T-cell (primary cell): ENCODE measurements at regions not wholly inside any gene's neighbourhood (a gene's known extent, or its start where the extent isn't known, plus 50 kb on each side); places are given as distances from the start of the nearest gene placed in this dataset.

Source experiments
- ATAC-seq, 4 experiments: fragments of 200-7000 bp in 3 of 4; fragments of 150-1000 bp in 1 of 4; cut with Tn5 transposase; replicated peaks in 1 of 4; 1 replicate in 3 of 4; 2 replicates in 1 of 4; pipeline ENCODE4 v1.10.0; 2021; ENCODE audit warnings: moderate library complexity in 3 of 4, mild to moderate bottlenecking in 2 of 4, moderate number of reproducible peaks in 1 of 4
- CTCF ChIA-PET, 2 donors: fragments of 300-600 bp; sonication (Branson Sonifier 250); formaldehyde crosslinking; loops; one replicate each; lab custom pipeline; 2022; ENCODE audit warnings: antibody characterized with exemption in 2 of 2; lab: Charles Lee
- POLR2A ChIA-PET, 2 donors: fragments of 300-600 bp; sonication (Branson Sonifier 250); formaldehyde crosslinking; loops; one replicate each; lab custom pipeline; 2022; ENCODE audit warnings: antibody characterized with exemption in 2 of 2; lab: Charles Lee
- DNase-seq, 35 experiments: peaks; one replicate each; pipeline versions ENCODE4 v3.0.0 to v3.0.0-alpha.2; 2013 to 2023
- H3K27ac ChIP-seq: one replicate; pipeline ENCODE4 v1.5.1; 2013; ENCODE audit warnings: low read length
- H3K27me3 ChIP-seq, 2 experiments: replicated peaks in 1 of 2; 1 replicate in 1 of 2; 2 replicates in 1 of 2; pipeline versions ENCODE4 v1.6.1 to v1.7.0; 2013; ENCODE audit warnings: low read length in 1 of 2, mixed read lengths in 1 of 2; ENCODE audit not compliant: control insufficient read depth in 2 of 2, insufficient read depth in 2 of 2; ENCODE audit errors: extremely low read depth in 1 of 2
- H3K36me3 ChIP-seq, 2 donors: 1 replicate in 1 of 2; 2 replicates in 1 of 2; pipeline versions ENCODE4 v1.6.1 to v1.7.0; 2013; ENCODE audit warnings: low read length in 1 of 2; ENCODE audit not compliant: control insufficient read depth in 2 of 2, insufficient read depth in 1 of 2; ENCODE audit errors: extremely low read depth in 1 of 2
- H3K4me1 ChIP-seq, 2 experiments: 1 replicate in 1 of 2; 2 replicates in 1 of 2; pipeline versions ENCODE4 v1.6.1 to v1.7.0; 2013; ENCODE audit warnings: low read length in 2 of 2, mixed read lengths in 1 of 2; ENCODE audit not compliant: insufficient read depth in 2 of 2, control insufficient read depth in 1 of 2; ENCODE audit errors: extremely low read depth in 1 of 2
- H3K4me3 ChIP-seq, 2 donors: 1 replicate in 1 of 2; 2 replicates in 1 of 2; pipeline versions ENCODE4 v1.5.1 to v1.7.0; 2013; ENCODE audit warnings: mild to moderate bottlenecking in 2 of 2, low read length in 1 of 2, moderate library complexity in 1 of 2; ENCODE audit not compliant: control insufficient read depth in 1 of 2; ENCODE audit errors: extremely low read depth in 1 of 2
- H3K9me3 ChIP-seq: 2 replicates; pipeline ENCODE4 v1.7.0; 2013
- H3K27ac Mint-ChIP-seq, 2 donors: one replicate each; pipeline ENCODE4 v1.8.0; 2020 to 2021; ENCODE audit warnings: mild to moderate bottlenecking in 2 of 2, mixed read lengths in 2 of 2
- H3K27me3 Mint-ChIP-seq, 2 donors: one replicate each; pipeline ENCODE4 v1.8.0; 2021 to 2022; ENCODE audit warnings: mixed read lengths in 2 of 2
- H3K36me3 Mint-ChIP-seq: one replicate; pipeline ENCODE4 v1.8.0; 2021; ENCODE audit warnings: mixed read lengths
- H3K4me1 Mint-ChIP-seq, 3 donors: one replicate each; pipeline ENCODE4 v1.8.0; 2020 to 2022; ENCODE audit warnings: mixed read lengths in 3 of 3, mild to moderate bottlenecking in 1 of 3
- H3K4me3 Mint-ChIP-seq, 3 donors: one replicate each; pipeline ENCODE4 v1.8.0; 2020 to 2022; ENCODE audit warnings: mild to moderate bottlenecking in 3 of 3, mixed read lengths in 3 of 3, moderate library complexity in 3 of 3
- H3K9me3 Mint-ChIP-seq, 3 donors: one replicate each; pipeline ENCODE4 v1.8.0; 2020 to 2022; ENCODE audit warnings: mixed read lengths in 3 of 3
- WGBS: methylation state at CpG from one replicate; pipeline ENCODE4 v1.1.5; 2013; ENCODE audit warnings: missing lambda C conversion rate; ENCODE audit not compliant: insufficient coverage; 5-methylcytosine and 5-hydroxymethylcytosine counted together

DNA sequence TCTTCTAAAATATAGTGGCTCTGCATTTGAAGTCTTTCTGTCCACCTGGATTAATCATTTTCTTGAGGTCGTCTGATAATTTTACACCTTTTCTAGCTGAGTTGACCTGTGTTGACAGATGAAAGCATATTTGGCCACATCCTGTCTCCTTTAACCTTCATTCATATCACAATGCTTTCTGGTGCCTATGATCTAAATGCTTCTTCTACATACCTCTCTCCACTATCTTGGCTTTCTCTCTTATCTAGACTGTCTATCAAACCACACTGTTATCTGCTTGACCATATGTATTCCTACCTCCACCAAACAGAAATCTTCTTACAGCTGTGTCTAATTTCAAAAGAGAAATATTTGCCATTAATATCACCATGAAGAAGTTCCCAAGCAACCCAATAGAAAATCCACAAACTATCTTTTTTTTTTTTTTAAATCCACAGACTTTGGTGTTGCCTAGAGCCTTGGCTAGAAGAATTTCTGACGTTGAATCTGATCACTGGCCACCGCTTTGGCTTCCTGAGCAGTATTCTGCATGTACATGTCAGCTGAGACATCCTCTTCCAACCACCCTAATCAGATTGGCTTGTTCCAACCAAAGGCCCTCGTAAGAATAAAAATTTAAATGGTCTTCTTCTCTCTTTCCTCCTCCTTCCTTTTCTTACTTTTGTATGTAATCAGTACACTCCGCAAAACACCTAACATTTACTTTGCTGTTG lies 66.3 kb upstream of the SP4 start:
- no peaks in the 10 kb centered on the region for H3K9me3 Mint-ChIP-seq
- no peak overlapping the region for H3K27ac ChIP-seq
- POLR2A ChIA-PET, result no interaction called here
- peaks cover 13 to 14% of the 10 kb centered on the region in 2 experiments for H3K4me1 ChIP-seq
- peaks cover 45 to 62% (median 57%) of the 10 kb centered on the region in 3 donors for H3K4me1 Mint-ChIP-seq
- CTCF ChIA-PET, result interaction anchor here in 1 of 2 donors (1.0 kb wide), 1 partner anchor 11 kb away, joined by 3 read pairs; no protein-coding TSS in a partner anchor
- WGBS, result 50% methylated on average over 1 of the region's 5 CpGs
- H3K27me3 Mint-ChIP-seq, result no peaks in the 10 kb centered on the region
- no peaks in the 10 kb centered on the region for H3K36me3 ChIP-seq
- no peak overlapping the region for H3K4me3 ChIP-seq
- peak overlapping the region in 1 of 2 donors; percentile 41 for H3K27ac Mint-ChIP-seq
- no peaks in the 10 kb centered on the region for H3K27me3 ChIP-seq
- no peak overlapping the region for H3K4me3 Mint-ChIP-seq
- DNase-seq (no peak), ATAC-seq (no peak)
- no peaks in the 10 kb centered on the region for H3K9me3 ChIP-seq
- H3K36me3 Mint-ChIP-seq, result no peaks in the 10 kb centered on the region

GRCh38 chr7:21364801-21365271 lies 63.0 kb upstream of the SP4 start:
- Mint-ChIP-seq H3K4me1 (peaks cover 22 to 40% (median 34%) of the 10 kb centered on the region in 3 donors), H3K27ac (no peak overlapping the region), H3K9me3 (no peaks in the 10 kb centered on the region), H3K27me3 (no peaks in the 10 kb centered on the region), H3K4me3 (no peak overlapping the region), H3K36me3 (no peaks in the 10 kb centered on the region)
- Histone ChIP-seq H3K27ac (no peak overlapping the region), H3K4me3 (no peak overlapping the region), H3K9me3 (no peaks in the 10 kb centered on the region), H3K4me1 (peaks cover 0 to 6% of the 10 kb centered on the region in 2 experiments), H3K36me3 (no peaks in the 10 kb centered on the region), H3K27me3 (no peaks in the 10 kb centered on the region)
- DNase-seq (no peak), ATAC-seq (no peak)
- WGBS, result no CpG with 5 or more reads among the region's 2 CpGs
- ChIA-PET POLR2A (interaction anchor here in 1 of 2 donors (0.7 kb wide), 1 partner anchor 9 kb away, joined by 3 read pairs; no protein-coding TSS in a partner anchor), CTCF (no interaction called here)

- no peak for DNase-seq
- POLR2A ChIA-PET, result no interaction called here
- Mint-ChIP-seq H3K27me3 (no peaks in the 10 kb centered on the region), H3K4me3 (no peak overlapping the region), H3K4me1 (peaks cover 11 to 31% (median 25%) of the 10 kb centered on the region in 3 donors), H3K9me3 (no peaks in the 10 kb centered on the region), H3K36me3 (no peaks in the 10 kb centered on the region), H3K27ac (no peak overlapping the region)
- peak in 1 of 4 experiments; percentile 42 for ATAC-seq
- CTCF ChIA-PET, result no interaction called here
- Histone ChIP-seq H3K9me3 (no peaks in the 10 kb centered on the region), H3K4me1 (peaks cover 0 to 2% of the 10 kb centered on the region in 2 experiments), H3K27me3 (no peaks in the 10 kb centered on the region), H3K36me3 (no peaks in the 10 kb centered on the region), H3K27ac (no peak overlapping the region), H3K4me3 (no peak overlapping the region)
- WGBS, result no CpG with 5 or more reads among the region's 6 CpGs
Observed at GRCh38 chr7:21365866-21366624, 61.8 kb upstream of the SP4 start.

DNA sequence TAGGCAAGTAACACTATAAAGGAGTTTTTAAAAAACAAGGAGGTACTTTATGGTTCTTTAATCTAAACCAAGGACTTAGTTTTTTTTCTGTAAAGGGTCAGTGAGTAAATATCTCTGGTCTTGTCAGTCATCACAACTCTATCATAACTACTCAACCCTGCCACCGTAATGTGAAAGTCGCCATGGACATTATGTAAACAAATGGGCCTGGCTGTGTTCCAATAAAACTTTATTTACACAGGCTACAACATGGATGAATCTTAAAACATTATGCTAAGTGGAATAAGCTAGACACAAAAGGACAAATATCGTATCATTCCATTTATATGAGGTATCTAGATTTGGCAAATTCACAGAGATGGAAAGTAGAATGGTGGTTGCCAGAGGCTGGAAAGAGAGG lies 60.8 kb upstream of the SP4 start:
- H3K9me3 ChIP-seq, result no peaks in the 10 kb centered on the region
- H3K4me1 ChIP-seq, result no peaks in the 10 kb centered on the region
- CTCF ChIA-PET, result no interaction called here
- Mint-ChIP-seq H3K4me1 (peaks cover 1 to 20% (median 15%) of the 10 kb centered on the region in 3 donors), H3K9me3 (no peaks in the 10 kb centered on the region), H3K27me3 (no peaks in the 10 kb centered on the region), H3K36me3 (no peaks in the 10 kb centered on the region), H3K27ac (no peak overlapping the region), H3K4me3 (no peak overlapping the region)
- ATAC-seq (no peak), DNase-seq (no peak)
- no peak overlapping the region for H3K4me3 ChIP-seq
- WGBS, result no CpG with 5 or more reads among the region's 3 CpGs
- no peaks in the 10 kb centered on the region for H3K36me3 ChIP-seq
- no peaks in the 10 kb centered on the region for H3K27me3 ChIP-seq
- POLR2A ChIA-PET, result no interaction called here
- no peak overlapping the region for H3K27ac ChIP-seq

GRCh38 chr7:21367537-21367936 lies 60.3 kb upstream of the SP4 start:
- Histone ChIP-seq H3K9me3 (no peaks in the 10 kb centered on the region), H3K27ac (no peak overlapping the region), H3K36me3 (no peaks in the 10 kb centered on the region), H3K4me3 (no peak overlapping the region), H3K4me1 (no peaks in the 10 kb centered on the region), H3K27me3 (no peaks in the 10 kb centered on the region)
- Mint-ChIP-seq H3K27ac (no peak overlapping the region), H3K9me3 (no peaks in the 10 kb centered on the region), H3K27me3 (no peaks in the 10 kb centered on the region), H3K36me3 (no peaks in the 10 kb centered on the region), H3K4me1 (peaks cover 0 to 16% (median 14%) of the 10 kb centered on the region in 3 donors), H3K4me3 (no peak overlapping the region)
- ATAC-seq, result no peak
- ChIA-PET CTCF (no interaction called here), POLR2A (no interaction called here)
- DNase-seq, result no peak
- 100% methylated on average over 1 of the region's 10 CpGs for WGBS

DNA sequence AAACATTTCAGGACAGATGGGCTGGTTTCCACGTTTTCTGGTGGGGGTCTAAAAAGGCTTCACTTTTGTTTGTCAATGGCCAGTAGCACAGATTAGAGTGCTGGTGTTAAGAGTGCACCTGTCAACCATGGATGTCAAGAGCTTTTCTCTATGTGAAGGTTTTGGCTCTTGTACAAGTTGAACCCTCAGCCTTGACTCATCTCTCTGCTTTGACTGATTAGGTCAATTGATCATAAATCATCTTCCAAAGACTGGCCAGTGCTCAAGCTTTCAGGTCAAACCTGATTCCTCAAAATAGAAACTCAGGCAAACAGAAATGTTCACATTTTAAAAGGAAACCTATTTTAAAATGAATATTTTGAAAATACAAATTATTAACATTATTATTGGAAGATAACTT lies 59.6 kb upstream of the SP4 start:
- ChIA-PET CTCF (no interaction called here), POLR2A (interaction anchor here in 1 of 2 donors (0.9 kb wide), 1 partner anchor 15 kb away, joined by 3 read pairs; no protein-coding TSS in a partner anchor)
- Histone ChIP-seq H3K9me3 (no peaks in the 10 kb centered on the region), H3K4me3 (no peak overlapping the region), H3K27ac (no peak overlapping the region), H3K36me3 (no peaks in the 10 kb centered on the region), H3K27me3 (no peaks in the 10 kb centered on the region), H3K4me1 (no peaks in the 10 kb centered on the region)
- no peak overlapping the region for H3K27ac Mint-ChIP-seq
- DNase-seq (no peak), ATAC-seq (no peak)
- H3K27me3 Mint-ChIP-seq, result no peaks in the 10 kb centered on the region
- WGBS, result 60% methylated on average over 1 of the region's 1 CpG
- peaks cover 0 to 16% (median 14%) of the 10 kb centered on the region in 3 donors for H3K4me1 Mint-ChIP-seq
- no peak overlapping the region for H3K4me3 Mint-ChIP-seq
- H3K36me3 Mint-ChIP-seq, result no peaks in the 10 kb centered on the region
- peaks cover 0 to 5% (median 0%) of the 10 kb centered on the region in 3 donors for H3K9me3 Mint-ChIP-seq
